ENCODE measurements at regions not wholly inside any gene's neighbourhood (a gene's known extent, or its start where the extent isn't known, plus 50 kb on each side); places are given as distances from the start of the nearest gene placed in this dataset.

- Mint-ChIP-seq H3K4me1 (ENCODE audit: unreplicated experiment) (peaks cover 54% of the 10 kb centered on the region), H3K27me3 (ENCODE audit: unreplicated experiment) (no peaks in the 10 kb centered on the region), H3K9me3 (ENCODE audit: unreplicated experiment) (no peaks in the 10 kb centered on the region), H3K4me3 (ENCODE audit: unreplicated experiment) (no peak overlapping the region), H3K36me3 (ENCODE audit: unreplicated experiment) (no peaks in the 10 kb centered on the region), H3K27ac (ENCODE audit: unreplicated experiment) (peak overlapping the region; percentile 47)
- DNase-seq (ENCODE audit: extremely low spot score, unreplicated experiment) = no peak
- TF ChIP-seq CTCF (IDR thresholded peaks at IDR 0.05) = no peak
Measured at GRCh38 chr4:13970349-13970748, 342.8 kb upstream of the BOD1L1 start.

- no peaks in the 10 kb centered on the region for H3K9me3 Mint-ChIP-seq (ENCODE audit: unreplicated experiment)
- no peak overlapping the region for H3K4me3 Mint-ChIP-seq (ENCODE audit: unreplicated experiment)
- no peaks in the 10 kb centered on the region for H3K27me3 Mint-ChIP-seq (ENCODE audit: unreplicated experiment)
- peaks cover 3% of the 10 kb centered on the region for H3K36me3 Mint-ChIP-seq (ENCODE audit: unreplicated experiment)
- no peak for TF ChIP-seq CTCF (IDR thresholded peaks at IDR 0.05)
- peaks cover 18% of the 10 kb centered on the region for H3K4me1 Mint-ChIP-seq (ENCODE audit: unreplicated experiment)
- no peak for DNase-seq (ENCODE audit: extremely low spot score, unreplicated experiment)
- H3K27ac Mint-ChIP-seq (ENCODE audit: unreplicated experiment) = no peak overlapping the region
Measured at GRCh38 chr4:13977746-13978145, 350.2 kb upstream of the BOD1L1 start.

- no peaks in the 10 kb centered on the region for H3K27me3 Mint-ChIP-seq (ENCODE audit: unreplicated experiment)
- no peak overlapping the region for H3K4me3 Mint-ChIP-seq (ENCODE audit: unreplicated experiment)
- no peak for TF ChIP-seq CTCF (IDR thresholded peaks at IDR 0.05)
- H3K9me3 Mint-ChIP-seq (ENCODE audit: unreplicated experiment) = no peaks in the 10 kb centered on the region
- peak overlapping the region; percentile 25 for H3K27ac Mint-ChIP-seq (ENCODE audit: unreplicated experiment)
- H3K4me1 Mint-ChIP-seq (ENCODE audit: unreplicated experiment) = peaks cover 31% of the 10 kb centered on the region
- DNase-seq (ENCODE audit: extremely low spot score, unreplicated experiment) = no peak
- peaks cover 3% of the 10 kb centered on the region for H3K36me3 Mint-ChIP-seq (ENCODE audit: unreplicated experiment)
Measured at GRCh38 chr4:13980317-13981310, 353.1 kb upstream of the BOD1L1 start.

GRCh38 chr4:13981499-13981898 lies 354.0 kb upstream of the BOD1L1 start:
- Mint-ChIP-seq H3K4me1 (ENCODE audit: unreplicated experiment) (peaks cover 40% of the 10 kb centered on the region), H3K27me3 (ENCODE audit: unreplicated experiment) (no peaks in the 10 kb centered on the region), H3K36me3 (ENCODE audit: unreplicated experiment) (peaks cover 3% of the 10 kb centered on the region), H3K27ac (ENCODE audit: unreplicated experiment) (no peak overlapping the region), H3K9me3 (ENCODE audit: unreplicated experiment) (no peaks in the 10 kb centered on the region), H3K4me3 (ENCODE audit: unreplicated experiment) (no peak overlapping the region)
- TF ChIP-seq CTCF (IDR thresholded peaks at IDR 0.05) = no peak
- DNase-seq (ENCODE audit: extremely low spot score, unreplicated experiment) = no peak

GRCh38 chr4:13982010-13982409 lies 354.5 kb upstream of the BOD1L1 start:
- no peak for DNase-seq (ENCODE audit: extremely low spot score, unreplicated experiment)
- Mint-ChIP-seq H3K36me3 (ENCODE audit: unreplicated experiment) (no peaks in the 10 kb centered on the region), H3K27ac (ENCODE audit: unreplicated experiment) (no peak overlapping the region), H3K4me1 (ENCODE audit: unreplicated experiment) (peaks cover 45% of the 10 kb centered on the region), H3K4me3 (ENCODE audit: unreplicated experiment) (no peak overlapping the region), H3K9me3 (ENCODE audit: unreplicated experiment) (no peaks in the 10 kb centered on the region), H3K27me3 (ENCODE audit: unreplicated experiment) (no peaks in the 10 kb centered on the region)
- TF ChIP-seq CTCF (IDR thresholded peaks at IDR 0.05) = no peak
